HG03565 (cell line): ENCODE measurements at regions not wholly inside any gene's neighbourhood (a gene's known extent, or its start where the extent isn't known, plus 50 kb on each side); places are given as distances from the start of the nearest gene placed in this dataset.

ENCODE experiments used
- ATAC-seq: cut with Tn5 transposase; IDR thresholded peaks from one replicate; pipeline ENCODE4 v1.9.1; 2021; ENCODE audit warnings: mild to moderate bottlenecking, moderate library complexity; ENCODE audit not compliant: unreplicated experiment

DNA sequence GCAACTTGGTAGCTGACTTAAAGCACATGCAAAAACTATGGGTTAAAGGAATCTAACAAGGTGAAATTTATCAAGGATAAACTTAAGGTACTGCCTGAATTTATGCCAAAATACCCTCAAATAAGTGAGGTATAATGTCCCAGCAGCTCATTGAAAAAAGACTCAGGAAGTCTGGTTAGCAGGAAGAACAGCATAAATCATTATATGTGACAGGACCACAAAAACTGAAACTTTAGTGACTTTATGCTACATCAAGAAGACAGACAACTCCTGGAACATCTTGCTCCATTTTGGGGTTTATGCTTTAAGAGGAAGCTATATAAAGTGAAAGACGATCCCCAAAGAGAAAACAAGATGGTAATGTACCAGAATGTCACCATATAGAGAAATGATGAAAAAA is 282.4 kb upstream of the ZNF462 start:
- no peak for ATAC-seq

GRCh38 chr9:106581973-106582372 is 281.0 kb upstream of the ZNF462 start:
- ATAC-seq: no peak

- no peak for ATAC-seq
Observed at GRCh38 chr9:106583751-106584150, 279.2 kb upstream of the ZNF462 start.

GRCh38 chr9:106587042-106587441 is 275.9 kb upstream of the ZNF462 start:
- no peak for ATAC-seq

DNA sequence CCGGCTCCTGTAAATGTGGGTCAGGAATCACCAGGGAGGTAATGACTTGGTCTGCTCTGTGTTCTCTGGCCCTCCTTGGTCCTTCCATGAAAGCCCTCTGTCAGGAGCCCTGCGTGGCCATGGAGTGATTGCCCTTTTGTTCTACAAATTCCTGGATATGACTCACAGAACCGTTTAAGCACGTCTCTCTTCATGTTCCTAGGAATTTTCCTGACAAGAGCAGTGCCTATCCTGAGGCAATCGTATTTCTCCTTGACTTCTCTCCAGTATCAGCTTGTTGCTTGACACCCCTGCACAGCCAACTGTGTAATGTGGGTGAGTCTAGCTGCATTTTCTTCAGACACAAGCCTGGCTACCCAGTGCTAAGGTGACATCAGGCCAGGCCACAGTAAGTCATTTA is 274.3 kb upstream of the ZNF462 start:
- ATAC-seq: no peak

- ATAC-seq: no peak
Observed at GRCh38 chr9:106590759-106591505, 272.0 kb upstream of the ZNF462 start.

- ATAC-seq: no peak
Observed at GRCh38 chr9:106593201-106593600, 269.8 kb upstream of the ZNF462 start.

GRCh38 chr9:106596984-106597383 is 266.0 kb upstream of the ZNF462 start:
- no peak for ATAC-seq

- ATAC-seq: no peak
Observed at GRCh38 chr9:106600955-106601560, 261.9 kb upstream of the ZNF462 start.

DNA sequence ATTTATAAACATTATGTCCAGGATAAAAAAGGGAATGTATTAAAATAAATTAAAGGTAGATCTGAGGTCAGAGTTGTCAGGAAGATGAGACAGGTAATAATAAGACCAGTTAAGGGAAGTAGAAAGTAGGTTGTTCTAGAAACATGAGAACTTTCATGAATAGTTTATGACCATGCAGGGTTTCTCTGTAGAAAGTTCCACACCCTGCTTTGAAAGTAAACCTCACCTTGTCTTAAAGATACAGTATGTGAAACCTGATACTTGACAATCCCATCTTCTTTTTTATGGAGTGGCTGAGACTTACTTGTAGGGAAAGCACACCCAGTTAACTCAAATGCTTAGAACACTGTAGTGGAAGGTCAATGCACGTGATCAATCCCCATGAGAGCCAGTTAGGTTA is 260.6 kb upstream of the ZNF462 start:
- ATAC-seq: no peak

DNA sequence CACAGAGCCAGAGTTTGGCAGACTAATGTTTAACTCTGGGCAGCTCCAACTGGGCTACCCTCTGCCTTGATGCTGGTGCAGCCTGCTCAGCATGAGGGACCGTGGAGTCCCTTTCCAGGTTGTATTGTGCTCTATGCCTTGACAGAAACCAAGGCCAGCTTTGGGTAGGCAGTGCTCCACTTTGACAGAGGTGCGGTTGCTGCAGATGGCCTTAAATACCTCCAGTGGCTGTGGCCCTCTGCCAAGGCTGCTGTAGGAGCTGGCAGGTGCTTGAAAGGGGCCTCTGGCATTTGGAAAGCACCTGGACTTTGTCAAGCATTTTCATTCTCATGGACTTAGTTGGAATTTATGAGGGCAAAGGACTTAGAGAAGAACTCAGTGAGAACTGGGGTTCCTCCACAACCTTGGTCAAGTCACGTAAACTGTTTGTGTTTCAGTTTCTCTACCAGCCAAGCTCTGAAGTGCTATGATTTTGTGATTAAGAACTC is 249.7 kb upstream of the ZNF462 start:
- no peak for ATAC-seq

DNA sequence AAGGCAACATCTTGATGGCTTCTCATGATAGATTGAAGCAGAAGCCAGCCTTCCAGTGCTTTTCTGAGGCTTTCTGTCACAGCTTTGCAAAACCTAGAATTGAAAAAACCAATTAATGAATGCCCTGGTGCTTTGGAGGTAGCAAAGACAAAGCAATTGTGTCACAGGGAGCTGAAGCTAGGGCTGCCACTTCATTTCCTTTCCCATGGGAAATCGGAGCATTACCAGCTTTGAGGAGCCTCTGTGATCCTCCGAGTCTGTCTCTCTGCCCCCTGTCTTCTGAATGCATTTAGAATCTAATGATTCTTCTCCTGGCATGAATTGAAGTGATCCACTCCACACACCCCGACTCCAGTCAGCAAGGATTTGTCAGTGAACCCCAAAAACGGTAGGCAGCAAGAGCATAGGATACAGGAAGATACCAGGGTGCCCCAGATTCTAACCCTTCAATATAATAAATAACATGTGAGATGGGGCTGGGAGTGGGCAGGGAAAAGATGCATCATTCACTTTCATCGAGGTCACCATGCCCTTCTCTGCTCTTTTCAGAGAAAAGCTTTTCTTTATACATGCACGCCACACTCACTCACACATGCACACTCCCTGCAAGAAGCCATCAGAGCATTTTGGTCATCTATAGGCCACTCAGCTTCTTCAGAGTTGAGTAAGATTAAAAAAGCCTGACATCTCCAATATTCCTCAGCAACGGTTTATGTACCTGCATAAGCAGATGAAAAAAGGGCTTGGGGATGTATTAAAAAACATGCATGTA is 247.7 kb upstream of the ZNF462 start:
- ATAC-seq: no peak

DNA sequence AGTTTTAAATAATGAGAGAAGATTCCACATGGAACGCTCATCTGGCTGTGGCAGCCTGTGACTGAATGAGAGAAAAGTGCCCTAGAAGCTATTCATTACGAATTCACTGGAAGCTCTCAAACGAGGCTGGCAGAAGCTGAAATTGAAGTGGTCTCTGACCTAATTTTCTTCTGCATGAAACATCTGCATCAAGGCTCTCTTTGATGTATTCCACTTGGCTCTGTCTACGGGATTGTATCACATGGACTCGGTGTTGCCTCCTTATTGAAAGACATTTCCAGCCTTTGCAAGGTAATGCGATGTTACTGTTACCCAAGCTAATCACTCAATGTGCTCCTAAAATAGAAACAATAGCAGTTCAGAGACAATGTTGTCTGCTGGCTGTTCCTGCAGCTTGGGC is 246.9 kb upstream of the ZNF462 start:
- no peak for ATAC-seq

GRCh38 chr9:106616851-106617345 is 246.1 kb upstream of the ZNF462 start:
- no peak for ATAC-seq

DNA sequence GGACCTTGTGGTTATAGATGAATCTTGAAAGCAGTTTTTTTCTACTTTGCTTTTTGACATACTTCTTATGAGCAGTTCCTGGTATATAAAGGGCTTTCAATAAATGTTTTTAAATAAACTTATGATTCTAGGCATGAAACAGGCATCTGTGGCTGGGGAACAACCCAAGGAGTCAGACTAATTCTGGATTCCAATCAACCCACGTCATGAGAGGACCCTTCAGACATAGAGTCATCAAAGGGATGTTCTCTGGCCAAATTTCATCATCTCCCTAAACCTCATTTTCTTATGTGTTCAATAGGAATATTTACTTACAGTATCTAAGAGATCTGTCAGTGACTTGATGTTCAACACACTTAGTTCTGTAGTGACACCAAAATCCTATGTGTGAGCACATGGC is 243.8 kb upstream of the ZNF462 start:
- no peak for ATAC-seq

- ATAC-seq: no peak
Observed at GRCh38 chr9:106620081-106620480, 242.9 kb upstream of the ZNF462 start.

- no peak for ATAC-seq
Observed at GRCh38 chr9:106620866-106621265, 242.1 kb upstream of the ZNF462 start.

DNA sequence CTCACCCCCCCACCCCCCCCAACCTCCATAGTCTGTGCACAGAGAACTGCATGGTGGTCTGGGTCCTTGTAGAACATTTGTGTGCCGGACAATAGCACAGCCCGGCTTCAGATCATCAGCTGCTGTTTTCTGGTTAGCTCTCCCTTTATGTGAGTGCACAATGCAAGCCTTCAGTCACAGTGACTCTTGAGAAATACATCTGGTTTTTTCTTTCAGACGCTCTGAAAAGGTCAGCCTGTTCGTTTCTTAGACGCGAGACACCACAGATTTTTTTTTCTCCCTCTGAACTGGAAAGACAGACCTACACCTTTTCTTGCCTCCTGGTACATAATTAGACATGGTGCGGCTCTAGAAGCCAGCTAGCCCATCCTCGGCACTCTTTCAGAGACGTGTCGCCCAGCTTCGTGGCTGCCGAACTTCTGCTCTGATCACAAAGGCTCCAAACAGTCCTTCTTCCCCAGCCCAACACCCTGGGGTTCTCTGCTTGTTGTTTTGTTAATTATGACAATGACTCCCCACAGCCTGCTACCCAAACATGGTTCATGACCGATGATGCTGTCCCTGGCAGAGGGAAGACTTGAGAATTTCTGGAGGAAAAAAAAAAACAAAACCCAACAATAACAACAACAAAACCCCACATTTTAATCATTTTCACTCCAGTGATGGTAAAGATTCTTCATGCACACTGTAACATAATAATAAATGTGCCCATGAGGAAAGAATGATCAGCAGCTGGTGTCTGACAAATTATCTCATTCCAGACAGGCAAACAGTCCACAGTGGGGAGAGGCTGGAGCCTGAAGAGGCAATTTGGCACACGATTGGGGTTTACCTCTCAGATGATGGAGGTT is 241.4 kb upstream of the ZNF462 start:
- ATAC-seq: no peak

GRCh38 chr9:106622164-106622487 is 240.8 kb upstream of the ZNF462 start:
- no peak for ATAC-seq

- ATAC-seq: no peak
Observed at GRCh38 chr9:106623558-106623957, 239.4 kb upstream of the ZNF462 start.

DNA sequence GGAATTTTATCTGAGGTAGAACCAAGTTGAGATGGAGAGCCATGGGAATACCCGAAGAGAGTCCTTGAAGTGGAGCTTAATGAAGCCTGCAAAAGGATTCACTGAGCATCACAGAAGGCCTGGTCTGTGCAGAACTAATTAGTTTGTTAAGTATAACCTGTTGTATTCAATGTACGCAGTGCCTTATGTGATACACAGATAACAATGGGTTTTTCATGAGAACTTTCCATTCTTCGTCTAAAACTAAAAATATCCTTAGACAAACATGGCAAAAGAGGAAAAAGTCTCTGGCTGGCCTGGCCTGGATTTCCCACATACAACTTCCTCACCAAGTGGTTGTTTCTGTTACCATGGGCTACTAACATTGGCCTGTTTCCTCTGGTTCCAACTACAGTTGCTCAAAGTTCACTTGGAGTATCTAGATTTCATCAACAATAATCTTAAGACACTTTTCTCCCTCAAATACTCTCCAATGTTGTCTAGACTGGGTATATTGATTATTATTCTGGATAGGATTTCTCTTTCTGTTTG is 237.6 kb upstream of the ZNF462 start:
- ATAC-seq: no peak
